Glutamatergic neuron (in vitro differentiated cells): ENCODE measurements at regions not wholly inside any gene's neighbourhood (a gene's known extent, or its start where the extent isn't known, plus 50 kb on each side); places are given as distances from the start of the nearest gene placed in this dataset.

ENCODE experiments used
- DNase-seq: peaks from one replicate; pipeline ENCODE4 v3.0.0; 2022
- H3K27ac Mint-ChIP-seq: one replicate; pipeline ENCODE4 v1.8.0; 2020; ENCODE audit warnings: mild to moderate bottlenecking, mixed read lengths, inconsistent platforms; ENCODE audit not compliant: unreplicated experiment
- H3K27me3 Mint-ChIP-seq: one replicate; pipeline ENCODE4 v1.8.0; 2020; ENCODE audit warnings: mild to moderate bottlenecking, moderate library complexity, mixed read lengths, inconsistent platforms; ENCODE audit not compliant: unreplicated experiment
- H3K36me3 Mint-ChIP-seq: one replicate; pipeline ENCODE4 v1.8.0; 2020; ENCODE audit warnings: mild to moderate bottlenecking, mixed read lengths, inconsistent platforms; ENCODE audit not compliant: unreplicated experiment
- H3K4me1 Mint-ChIP-seq: one replicate; pipeline ENCODE4 v1.8.0; 2020; ENCODE audit warnings: mild to moderate bottlenecking, low read depth, mixed read lengths, inconsistent platforms; ENCODE audit not compliant: unreplicated experiment
- H3K4me3 Mint-ChIP-seq: one replicate; pipeline ENCODE4 v1.8.0; 2020; ENCODE audit warnings: mild to moderate bottlenecking, mixed read lengths, inconsistent platforms; ENCODE audit not compliant: unreplicated experiment
- H3K9me3 Mint-ChIP-seq: one replicate; pipeline ENCODE4 v1.8.0; 2020; ENCODE audit warnings: mild to moderate bottlenecking, moderate library complexity, mixed read lengths, inconsistent platforms; ENCODE audit not compliant: unreplicated experiment
- CTCF ChIP-seq: fragments of 200-600 bp; sonication (generic); IDR thresholded peaks from one replicate; pipeline ENCODE4 v1.5.0; 2021; ENCODE audit not compliant: partially characterized antibody, unreplicated experiment

- no peak for DNase-seq
- Mint-ChIP-seq H3K27ac (no peak overlapping the region), H3K36me3 (no peaks in the 10 kb centered on the region), H3K9me3 (peaks cover 2% of the 10 kb centered on the region), H3K27me3 (no peaks in the 10 kb centered on the region), H3K4me3 (no peak overlapping the region), H3K4me1 (no peaks in the 10 kb centered on the region)
- TF ChIP-seq CTCF: no peak
These were observed 648.3 kb upstream of the PKDCC start for GRCh38 chr2:41399437-41400087.

- Mint-ChIP-seq H3K36me3 (no peaks in the 10 kb centered on the region), H3K4me3 (no peak overlapping the region), H3K4me1 (no peaks in the 10 kb centered on the region), H3K27me3 (no peaks in the 10 kb centered on the region), H3K9me3 (peaks cover under 1% of the 10 kb centered on the region), H3K27ac (no peak overlapping the region)
- TF ChIP-seq CTCF: peak; percentile 61
- peak; percentile 43 for DNase-seq
These were observed 647.6 kb upstream of the PKDCC start for GRCh38 chr2:41400088-41400665.

GRCh38 chr2:41405441-41405840 is 642.4 kb upstream of the PKDCC start:
- Mint-ChIP-seq H3K36me3 (no peaks in the 10 kb centered on the region), H3K4me1 (no peaks in the 10 kb centered on the region), H3K27me3 (no peaks in the 10 kb centered on the region), H3K9me3 (no peaks in the 10 kb centered on the region), H3K27ac (no peak overlapping the region), H3K4me3 (no peak overlapping the region)
- TF ChIP-seq CTCF: no peak
- no peak for DNase-seq

DNA sequence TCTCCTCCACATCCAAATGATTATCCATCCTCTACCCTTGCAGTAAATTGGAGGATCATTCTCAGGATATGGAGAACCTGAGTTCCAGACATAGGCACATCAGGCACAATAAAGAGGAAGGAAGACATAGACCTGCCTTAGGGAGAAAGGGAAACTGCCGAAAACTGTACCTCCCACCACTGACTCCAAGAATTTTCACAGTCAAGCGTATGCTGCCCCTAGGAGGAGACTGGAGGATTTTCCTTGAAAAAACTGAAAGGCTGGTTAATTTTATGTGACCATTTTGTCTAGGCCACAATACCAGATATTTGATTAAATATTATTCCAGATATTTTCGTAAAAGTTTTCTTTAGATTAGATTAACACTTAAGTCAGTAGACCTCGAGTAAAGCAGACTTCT is 638.5 kb upstream of the PKDCC start:
- H3K36me3 Mint-ChIP-seq: no peaks in the 10 kb centered on the region
- H3K9me3 Mint-ChIP-seq: no peaks in the 10 kb centered on the region
- H3K4me3 Mint-ChIP-seq: no peak overlapping the region
- DNase-seq: no peak
- H3K27ac Mint-ChIP-seq: no peak overlapping the region
- H3K27me3 Mint-ChIP-seq: no peaks in the 10 kb centered on the region
- TF ChIP-seq CTCF: no peak
- no peaks in the 10 kb centered on the region for H3K4me1 Mint-ChIP-seq

- no peaks in the 10 kb centered on the region for H3K27me3 Mint-ChIP-seq
- H3K4me3 Mint-ChIP-seq: no peak overlapping the region
- H3K27ac Mint-ChIP-seq: no peak overlapping the region
- no peak for TF ChIP-seq CTCF
- H3K4me1 Mint-ChIP-seq: no peaks in the 10 kb centered on the region
- DNase-seq: no peak
- H3K9me3 Mint-ChIP-seq: no peaks in the 10 kb centered on the region
- no peaks in the 10 kb centered on the region for H3K36me3 Mint-ChIP-seq
These were observed 637.8 kb upstream of the PKDCC start for GRCh38 chr2:41410011-41410410.
